GM08714 (cell line): ENCODE measurements at regions not wholly inside any gene's neighbourhood (a gene's known extent, or its start where the extent isn't known, plus 50 kb on each side); places are given as distances from the start of the nearest gene placed in this dataset.
"Not testable (repeated sequence)": the region's sequence is repeated elsewhere in the genome, so short reads cannot be mapped to it uniquely, and the experiment has no call there.

ENCODE experiments used
- H3K4me3 ChIP-seq: fragments of 200-500 bp; sonication (Bioruptor generic); 2 replicates; pipeline ENCODE4 v1.5.1; 2014; ENCODE audit warnings: mild to moderate bottlenecking, low read length, inconsistent platforms
- ZNF274 ChIP-seq: IDR thresholded peaks from 2 replicates; pipeline ENCODE4 v1.6.1; 2012; ENCODE audit warnings: mild to moderate bottlenecking, low read depth, low read length

DNA sequence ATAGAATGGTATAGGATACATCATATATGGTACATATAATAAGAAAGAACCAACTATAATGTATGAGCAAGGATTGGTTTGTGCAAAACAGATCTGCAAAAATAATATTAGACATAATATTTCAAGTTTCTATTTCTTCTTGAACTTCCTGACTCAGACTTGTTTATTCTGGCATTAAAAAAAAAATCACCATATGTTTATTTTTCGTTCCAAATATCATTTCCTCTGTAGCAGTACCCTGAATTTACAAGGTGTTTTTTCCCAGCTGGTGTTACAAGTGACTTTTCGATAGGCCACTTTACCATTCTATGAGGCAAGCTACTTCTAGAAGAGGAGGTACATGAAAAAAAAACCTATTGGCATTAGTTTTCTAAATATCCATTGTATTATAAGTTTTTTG, 785.0 kb downstream of the PDCD6IP start:
- no peak overlapping the region for H3K4me3 ChIP-seq
- no peak for TF ChIP-seq ZNF274

DNA sequence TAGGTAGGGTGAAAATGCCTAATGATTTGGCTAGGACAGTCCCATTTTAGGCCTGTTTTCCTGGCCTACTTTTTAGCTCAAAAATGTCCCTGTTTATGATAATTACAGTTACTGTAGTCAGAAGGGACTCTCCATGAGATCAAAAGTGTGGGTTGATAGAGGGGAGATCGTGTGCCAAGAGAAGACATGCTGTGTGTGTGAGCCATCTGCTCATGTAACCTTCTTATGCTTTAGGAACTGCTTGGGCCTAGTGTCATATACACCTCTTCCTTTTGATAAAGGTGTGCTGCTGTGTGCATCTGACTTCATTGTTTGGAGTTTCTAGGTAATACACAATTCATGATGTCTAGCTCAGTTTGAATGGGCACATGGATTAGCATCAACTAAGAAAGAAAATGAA, 786.5 kb downstream of the PDCD6IP start:
- no peak for TF ChIP-seq ZNF274
- H3K4me3 ChIP-seq = no peak overlapping the region

DNA sequence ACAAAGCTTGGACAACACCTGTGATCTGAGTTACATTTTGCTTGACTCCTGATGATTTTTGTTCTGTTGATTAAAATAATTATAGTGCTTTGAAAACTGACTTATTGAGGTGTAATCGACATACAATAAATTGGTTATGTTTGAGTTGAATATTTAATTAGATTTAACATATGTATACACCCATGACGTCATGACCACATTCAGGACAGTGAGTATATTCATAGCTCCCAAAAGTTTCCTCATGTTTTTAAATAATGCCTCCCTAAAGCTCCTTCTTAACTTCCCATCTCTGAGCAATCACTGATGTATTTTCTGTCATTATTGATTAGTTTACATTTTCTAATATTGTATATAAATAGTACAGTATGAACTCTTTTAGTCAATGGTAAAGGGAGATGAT, 801.2 kb downstream of the PDCD6IP start:
- H3K4me3 ChIP-seq = no peak overlapping the region
- TF ChIP-seq ZNF274 = no peak

GRCh38 chr3:34619990-34620389, 821.6 kb downstream of the PDCD6IP start:
- no peak for TF ChIP-seq ZNF274
- no peak overlapping the region for H3K4me3 ChIP-seq

DNA sequence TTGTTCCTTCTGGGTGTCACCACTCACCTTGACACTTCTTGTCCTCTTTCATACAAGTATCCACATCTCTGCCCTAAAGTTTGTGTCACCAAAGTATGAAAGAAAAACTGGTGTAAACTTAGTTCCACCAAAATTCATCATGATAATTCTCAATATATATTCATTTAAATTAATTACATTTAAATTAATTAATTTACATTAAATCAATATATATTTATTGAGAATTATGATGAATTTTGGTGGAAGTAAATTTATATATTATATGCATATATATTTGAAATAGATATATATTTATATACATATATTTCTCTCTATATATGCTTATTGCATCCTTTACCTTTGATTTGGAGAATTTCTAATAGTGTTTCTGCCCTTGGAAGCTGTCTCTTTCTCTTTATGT, 828.3 kb downstream of the PDCD6IP start:
- no peak overlapping the region for H3K4me3 ChIP-seq
- TF ChIP-seq ZNF274 = no peak

- TF ChIP-seq ZNF274 = no peak
Measured at GRCh38 chr3:34634939-34635338, 836.5 kb downstream of the PDCD6IP start.

DNA sequence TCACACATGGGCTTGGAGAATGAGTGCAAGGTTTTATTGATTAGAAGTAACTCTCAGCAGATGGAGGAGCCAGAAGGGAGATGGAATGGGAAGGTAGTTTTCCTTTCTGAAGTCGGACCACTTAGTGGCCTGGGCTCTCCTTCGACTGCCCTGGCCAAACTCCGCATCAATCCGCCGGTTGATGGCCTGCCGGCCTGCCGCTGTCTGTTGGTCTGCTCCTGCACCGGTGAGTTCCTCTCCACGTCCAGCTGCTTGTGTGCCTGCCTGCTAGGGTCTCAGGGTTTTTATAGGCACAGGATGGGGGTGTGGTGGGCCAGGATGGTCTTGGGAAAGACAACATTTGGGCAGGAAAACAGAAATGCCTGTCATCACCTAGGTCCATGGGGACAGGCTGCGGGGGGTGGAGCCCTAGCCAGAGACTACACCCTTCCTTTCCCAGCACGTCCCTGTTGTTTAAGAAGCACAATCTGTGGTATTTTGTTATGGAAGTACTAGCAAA, 837.0 kb downstream of the PDCD6IP start:
- no peak overlapping the region for H3K4me3 ChIP-seq
- TF ChIP-seq ZNF274 = no peak

More at GRCh38 chr3:34634939-34635338, 836.5 kb downstream of the PDCD6IP start:
- H3K4me3 ChIP-seq = no peak overlapping the region

GRCh38 chr3:34646911-34647460, 848.6 kb downstream of the PDCD6IP start:
- no peak overlapping the region for H3K4me3 ChIP-seq
- TF ChIP-seq ZNF274 = no peak

GRCh38 chr3:34650131-34650530, 851.7 kb downstream of the PDCD6IP start:
- TF ChIP-seq ZNF274 = no peak
- no peak overlapping the region for H3K4me3 ChIP-seq

DNA sequence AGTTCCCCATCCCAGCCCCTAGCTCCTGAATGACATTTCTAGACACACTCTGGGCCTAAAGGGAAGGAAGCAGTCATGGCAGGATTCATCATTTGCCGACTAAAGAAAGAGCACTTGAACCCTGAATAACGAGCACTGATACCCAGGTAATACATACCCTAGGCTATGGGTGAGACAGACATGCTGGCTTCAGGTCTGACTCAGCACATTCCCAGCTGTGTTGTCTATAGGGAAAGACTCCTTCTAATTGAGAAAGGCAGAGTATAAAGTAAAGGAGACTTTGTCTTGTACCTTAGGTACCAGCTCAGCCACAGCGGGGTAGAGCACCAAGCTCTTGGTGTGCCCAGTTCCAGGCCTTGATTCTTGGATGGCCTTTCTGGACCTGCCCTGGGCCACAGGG, 870.5 kb downstream of the PDCD6IP start:
- TF ChIP-seq ZNF274 = no peak
- H3K4me3 ChIP-seq = no peak overlapping the region

DNA sequence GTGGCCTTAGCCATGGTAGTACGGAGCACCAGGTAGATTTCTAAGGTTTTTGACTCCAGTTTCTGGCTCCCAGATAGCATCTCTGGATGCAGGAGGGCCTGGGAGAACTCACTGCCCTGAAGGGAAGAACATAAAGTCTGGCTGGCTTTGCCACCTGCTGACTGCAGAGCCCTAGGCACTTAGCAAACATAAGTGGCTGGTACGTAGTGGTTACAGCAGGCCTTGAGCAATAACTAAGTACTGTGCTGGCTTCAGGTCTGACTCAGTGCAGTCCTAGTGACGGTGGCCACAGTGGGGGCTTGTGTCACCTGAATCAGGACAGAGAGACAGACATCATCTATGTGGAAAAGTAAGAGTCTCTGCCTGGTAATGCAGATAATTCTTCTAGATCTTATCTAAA, 871.1 kb downstream of the PDCD6IP start:
- no peak for TF ChIP-seq ZNF274
- H3K4me3 ChIP-seq = no peak overlapping the region

DNA sequence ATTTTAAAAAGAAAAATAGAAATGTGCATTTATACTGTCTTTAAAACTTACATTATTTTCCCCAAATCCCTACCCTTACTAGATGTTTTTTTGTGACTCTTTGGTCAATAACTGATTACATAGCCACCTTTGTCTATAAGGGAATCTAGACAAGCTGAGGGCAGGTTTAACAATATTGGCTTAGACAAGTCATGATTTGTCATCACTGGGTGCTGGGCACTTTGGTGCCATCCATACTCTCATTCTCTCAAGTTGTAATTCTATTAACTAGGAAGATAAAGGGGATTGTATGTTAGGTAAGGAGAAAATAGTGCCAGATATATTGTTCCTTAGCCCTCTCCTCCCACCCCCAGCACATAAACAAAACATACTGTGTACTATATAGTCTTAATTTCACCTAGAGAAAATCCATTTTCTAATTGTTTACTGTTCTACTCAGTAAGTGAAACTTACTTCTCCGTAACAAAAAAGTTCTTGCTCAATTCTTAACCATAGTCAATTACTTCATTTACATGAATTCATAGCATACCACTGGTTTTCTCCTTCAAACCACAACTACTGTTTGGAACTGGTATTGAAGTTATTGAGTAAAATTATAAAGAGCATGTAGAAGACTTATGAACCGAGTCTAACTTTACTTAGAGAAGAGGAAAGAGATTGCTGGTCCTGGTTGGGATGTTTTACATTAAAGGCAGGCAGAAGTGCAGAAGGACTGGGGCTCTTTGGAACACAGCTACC, 877.1 kb downstream of the PDCD6IP start:
- no peak overlapping the region for H3K4me3 ChIP-seq
- no peak for TF ChIP-seq ZNF274

DNA sequence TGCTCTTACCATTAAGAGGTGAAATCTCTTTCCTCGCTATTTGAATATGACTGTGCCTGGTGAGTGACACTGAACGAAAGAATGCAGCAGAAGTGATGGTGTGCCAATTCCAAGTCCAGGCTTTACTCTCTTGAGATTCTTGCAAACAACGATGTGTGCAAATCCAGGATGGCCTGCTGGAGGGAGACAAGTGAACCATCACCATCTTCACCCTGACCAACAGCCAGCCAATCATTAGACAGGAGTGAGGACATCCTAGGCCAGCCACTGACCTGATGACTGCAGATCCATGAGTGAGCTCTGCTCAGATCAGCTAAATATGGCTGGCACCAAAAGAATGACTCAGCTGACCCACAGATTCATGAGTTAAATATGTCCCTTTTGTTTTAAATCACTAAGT, 878.0 kb downstream of the PDCD6IP start:
- no peak overlapping the region for H3K4me3 ChIP-seq
- TF ChIP-seq ZNF274 = no peak

- TF ChIP-seq ZNF274 = no peak
- H3K4me3 ChIP-seq = no peak overlapping the region
Measured at GRCh38 chr3:34678575-34678974, 880.1 kb downstream of the PDCD6IP start.

DNA sequence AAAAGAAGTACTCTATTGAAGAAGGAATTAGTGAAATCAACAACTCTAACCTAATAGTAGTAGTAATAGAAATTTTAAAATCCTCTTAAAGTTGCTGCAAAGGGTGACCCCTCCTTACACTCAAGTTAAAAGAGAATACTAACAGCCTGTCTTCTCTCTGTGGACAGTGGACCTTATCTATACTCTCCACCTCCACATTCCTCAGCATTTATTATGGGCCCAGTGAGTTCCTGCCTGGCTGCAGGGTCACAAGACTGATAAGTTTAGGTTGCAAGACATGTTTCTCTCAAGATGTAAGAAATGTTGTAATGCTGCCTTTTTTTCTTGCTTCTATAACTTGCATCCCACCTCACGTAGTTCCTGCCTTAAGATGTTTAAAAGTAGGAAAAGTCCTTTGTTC, 880.6 kb downstream of the PDCD6IP start:
- H3K4me3 ChIP-seq = not testable (repeated sequence)

GRCh38 chr3:34683851-34684250, 885.4 kb downstream of the PDCD6IP start:
- TF ChIP-seq ZNF274 = no peak
- no peak overlapping the region for H3K4me3 ChIP-seq
